Omental fat pad (tissue), 3 donors: ENCODE measurements at regions not wholly inside any gene's neighbourhood (a gene's known extent, or its start where the extent isn't known, plus 50 kb on each side); places are given as distances from the start of the nearest gene placed in this dataset.

Experiments
- ATAC-seq: fragments of 150-250 bp; one replicate; pipeline ENCODE4 v1.9.1; 2016; ENCODE audit warnings: mild to moderate bottlenecking, moderate library complexity; ENCODE audit not compliant: low FRiP score
- DNase-seq: peaks from one replicate; pipeline ENCODE4 v3.0.0-alpha.2; 2019; ENCODE audit warnings: low spot score
- CTCF ChIP-seq, 3 donors: fragments of 450-650 bp; IDR thresholded peaks; one replicate each; pipeline ENCODE4 v1.5.1; 2016 to 2017; ENCODE audit warnings: antibody characterized with exemption in 3 of 3, mild to moderate bottlenecking in 3 of 3, moderate library complexity in 2 of 3

GRCh38 chr10:78937393-78937792, 131.4 kb upstream of the ZMIZ1 start:
- DNase-seq (no peak), ATAC-seq (no peak)

GRCh38 chr10:78937800-78938694, 130.7 kb upstream of the ZMIZ1 start:
- ATAC-seq (no peak), DNase-seq (no peak)
- no peak for TF ChIP-seq CTCF (IDR thresholded peaks at IDR 0.05)

More at GRCh38 chr10:78937393-78937792, 131.4 kb upstream of the ZMIZ1 start:
- no peak for TF ChIP-seq CTCF (IDR thresholded peaks at IDR 0.05)

GRCh38 chr10:78938695-78939672, 129.8 kb upstream of the ZMIZ1 start:
- ATAC-seq (no peak), DNase-seq (no peak)
- no peak for TF ChIP-seq CTCF (IDR thresholded peaks at IDR 0.05)

GRCh38 chr10:78942091-78942501, 126.7 kb upstream of the ZMIZ1 start:
- ATAC-seq = no peak
- no peak for DNase-seq
- TF ChIP-seq CTCF (IDR thresholded peaks at IDR 0.05) = no peak

GRCh38 chr10:78944723-78945312, 123.9 kb upstream of the ZMIZ1 start:
- DNase-seq = no peak
- ATAC-seq = peak; percentile 67
- TF ChIP-seq CTCF (IDR thresholded peaks at IDR 0.05) = no peak

- no peak for TF ChIP-seq CTCF (IDR thresholded peaks at IDR 0.05)
- no peak for DNase-seq
- ATAC-seq = no peak
Measured at GRCh38 chr10:78945838-78946237, 122.9 kb upstream of the ZMIZ1 start.
